ENCODE measurements at regions not wholly inside any gene's neighbourhood (a gene's known extent, or its start where the extent isn't known, plus 50 kb on each side); places are given as distances from the start of the nearest gene placed in this dataset.

- DNase-seq (ENCODE audit: low spot score) = no peak
These were observed 222.8 kb upstream of the NUDT4 start for GRCh38 chr12:93154753-93155480.

- DNase-seq (ENCODE audit: low spot score) = no peak
These were observed 221.5 kb upstream of the NUDT4 start for GRCh38 chr12:93156086-93156716.

GRCh38 chr12:93157279-93157678 is 220.4 kb upstream of the NUDT4 start:
- DNase-seq (ENCODE audit: low spot score) = no peak

- DNase-seq (ENCODE audit: low spot score) = no peak
These were observed 219.5 kb upstream of the NUDT4 start for GRCh38 chr12:93158065-93158843.

- no peak for DNase-seq (ENCODE audit: low spot score)
These were observed 214.3 kb upstream of the NUDT4 start for GRCh38 chr12:93163260-93164036.

GRCh38 chr12:93164103-93164880 is 213.4 kb upstream of the NUDT4 start:
- DNase-seq (ENCODE audit: low spot score) = no peak

GRCh38 chr12:93165384-93165932 is 212.3 kb upstream of the NUDT4 start:
- no peak for DNase-seq (ENCODE audit: low spot score)

GRCh38 chr12:93166541-93167307 is 211.0 kb upstream of the NUDT4 start:
- no peak for DNase-seq (ENCODE audit: low spot score)

GRCh38 chr12:93167331-93167730 is 210.4 kb upstream of the NUDT4 start:
- no peak for DNase-seq (ENCODE audit: low spot score)

GRCh38 chr12:93167841-93168492 is 209.8 kb upstream of the NUDT4 start:
- DNase-seq (ENCODE audit: low spot score) = peak; percentile 14

- no peak for DNase-seq (ENCODE audit: low spot score)
These were observed 209.0 kb upstream of the NUDT4 start for GRCh38 chr12:93168751-93169150.

GRCh38 chr12:93169536-93169935 is 208.2 kb upstream of the NUDT4 start:
- DNase-seq (ENCODE audit: low spot score) = no peak

GRCh38 chr12:93170928-93171327 is 206.8 kb upstream of the NUDT4 start:
- no peak for DNase-seq (ENCODE audit: low spot score)

- no peak for DNase-seq (ENCODE audit: low spot score)
These were observed 204.4 kb upstream of the NUDT4 start for GRCh38 chr12:93173178-93173957.

GRCh38 chr12:93174048-93174447 is 203.7 kb upstream of the NUDT4 start:
- DNase-seq (ENCODE audit: low spot score) = no peak

- no peak for DNase-seq (ENCODE audit: low spot score)
These were observed 203.3 kb upstream of the NUDT4 start for GRCh38 chr12:93174473-93174872.

GRCh38 chr12:93176165-93176564 is 201.6 kb upstream of the NUDT4 start:
- DNase-seq (ENCODE audit: low spot score) = no peak

- no peak for DNase-seq (ENCODE audit: low spot score)
These were observed 201.1 kb upstream of the NUDT4 start for GRCh38 chr12:93176610-93177126.
